Keratinocyte (primary cell): ENCODE measurements at regions not wholly inside any gene's neighbourhood (a gene's known extent, or its start where the extent isn't known, plus 50 kb on each side); places are given as distances from the start of the nearest gene placed in this dataset.

Experiments
- DNase-seq: peaks from one replicate; pipeline ENCODE4 v3.0.0-alpha.2; 2011; ENCODE audit warnings: low read depth, missing footprints, low spot score
- FAIRE-seq: peaks from 2 replicates; lab custom pipeline; 2011; peaks lifted over from hg19 to GRCh38; lab: Jason Lieb, UNC
- H2AFZ ChIP-seq: 2 replicates; pipeline ENCODE4 v1.6.0; 2012; ENCODE audit warnings: low read length, control low read depth, inconsistent platforms; ENCODE audit not compliant: control insufficient read depth
- H3K27ac ChIP-seq: 2 replicates; pipeline ENCODE4 v1.5.1; 2011; ENCODE audit warnings: low read length; ENCODE audit not compliant: control insufficient read depth, insufficient read depth
- H3K27me3 ChIP-seq: 3 replicates; pipeline ENCODE4 v1.6.0; 2011; ENCODE audit warnings: low read length; ENCODE audit not compliant: control insufficient read depth, insufficient read depth; ENCODE audit errors: extremely low read depth
- H3K36me3 ChIP-seq, 2 experiments: 2 replicates in 1 of 2; 3 replicates in 1 of 2; pipeline ENCODE4 v1.5.1; 2011; ENCODE audit warnings: low read length in 2 of 2, mild to moderate bottlenecking in 1 of 2; ENCODE audit not compliant: control insufficient read depth in 2 of 2, insufficient read depth in 2 of 2; ENCODE audit errors: extremely low read depth in 1 of 2
- H3K4me1 ChIP-seq: 3 replicates; pipeline ENCODE4 v1.5.1; 2011; ENCODE audit warnings: low read length; ENCODE audit not compliant: control insufficient read depth, insufficient read depth; ENCODE audit errors: extremely low read depth
- H3K4me2 ChIP-seq: 3 replicates; pipeline ENCODE4 v1.6.0; 2011; ENCODE audit warnings: low read depth, low read length; ENCODE audit not compliant: control insufficient read depth, insufficient read depth; ENCODE audit errors: extremely low read depth
- H3K4me3 ChIP-seq, 3 experiments: fragments of 200-600 bp in 1 of 3; sonication (generic) in 1 of 3; 2 replicates in 2 of 3; 3 replicates in 1 of 3; pipeline ENCODE4 v1.5.1; 2011 to 2016; ENCODE audit warnings: low read length in 3 of 3, mild to moderate bottlenecking in 3 of 3, control low read depth in 2 of 3, inconsistent platforms in 1 of 3, low read depth in 1 of 3, mixed read lengths in 1 of 3, mixed run types in 1 of 3, moderate library complexity in 1 of 3; ENCODE audit not compliant: control insufficient read depth in 2 of 3, insufficient read depth in 2 of 3; ENCODE audit errors: extremely low read depth in 1 of 3
- H3K79me2 ChIP-seq: 2 replicates; pipeline ENCODE4 v1.6.0; 2012; ENCODE audit warnings: low read length; ENCODE audit not compliant: control insufficient read depth, insufficient read depth
- H3K9ac ChIP-seq: 3 replicates; pipeline ENCODE4 v1.6.0; 2011; ENCODE audit warnings: low read length; ENCODE audit not compliant: control insufficient read depth, insufficient read depth; ENCODE audit errors: extremely low read depth
- H3K9me1 ChIP-seq: 3 replicates; pipeline ENCODE4 v1.6.0; 2011; ENCODE audit warnings: low read length; ENCODE audit not compliant: control insufficient read depth, insufficient read depth; ENCODE audit errors: extremely low read depth
- H3K9me3 ChIP-seq: 2 replicates; pipeline ENCODE4 v1.5.1; 2012; ENCODE audit warnings: low read depth, low read length; ENCODE audit not compliant: control insufficient read depth
- H4K20me1 ChIP-seq: 3 replicates; pipeline ENCODE4 v1.6.0; 2011; ENCODE audit warnings: low read length; ENCODE audit not compliant: control insufficient read depth, insufficient read depth; ENCODE audit errors: extremely low read depth
- EZH2 ChIP-seq: IDR thresholded peaks from one replicate; pipeline ENCODE4 v1.6.1; 2012; ENCODE audit warnings: inconsistent platforms, mild to moderate bottlenecking, low read length, moderate library complexity
- dilution Hi-C: fragments of 300-500 bp; cut with MboI; formaldehyde crosslinking; loops from one replicate; pipeline ENCODE4 v1.7.0; 2020; ENCODE audit warnings: low sequenced_read_pairs; ENCODE audit not compliant: extremely low pct_ligation_motif_present
- TF ChIP-seq, protein P1 (sequence below), 3 experiments: IDR thresholded peaks in 1 of 3; conservative IDR thresholded peaks in 1 of 3; optimal IDR thresholded peaks in 1 of 3; 2 replicates in 2 of 3; 3 replicates in 1 of 3; pipeline versions ENCODE3 to v1.5.1; 2011; ENCODE audit warnings: low read length in 3 of 3, mild to moderate bottlenecking in 3 of 3, moderate library complexity in 2 of 3, control low read depth in 1 of 3, inconsistent platforms in 1 of 3; ENCODE audit not compliant: insufficient read depth in 2 of 3; ENCODE audit errors: extremely low read depth in 1 of 3

DNA sequence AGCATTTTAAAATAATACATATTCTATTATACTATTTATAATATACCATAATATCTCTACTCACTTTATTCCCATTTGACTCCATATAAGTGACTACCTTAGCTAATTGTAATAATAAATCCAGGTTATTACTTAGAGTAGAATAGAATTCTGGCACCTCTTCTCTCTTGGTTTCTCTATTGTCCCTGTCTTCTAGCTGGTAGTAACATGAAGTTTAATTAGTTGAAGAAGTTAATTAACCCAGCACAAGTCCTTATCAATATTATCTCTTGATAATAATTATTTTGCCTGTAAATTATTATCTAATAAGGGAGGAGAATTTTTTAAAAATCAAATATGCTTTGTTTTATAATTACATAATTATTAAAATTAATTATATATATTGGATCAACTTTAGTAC lies 1571.2 kb upstream of the PRR20A start:
- FAIRE-seq, result no peak
- no peak for DNase-seq
- no peak for TF ChIP-seq EZH2
- TF ChIP-seq, protein P1, sequence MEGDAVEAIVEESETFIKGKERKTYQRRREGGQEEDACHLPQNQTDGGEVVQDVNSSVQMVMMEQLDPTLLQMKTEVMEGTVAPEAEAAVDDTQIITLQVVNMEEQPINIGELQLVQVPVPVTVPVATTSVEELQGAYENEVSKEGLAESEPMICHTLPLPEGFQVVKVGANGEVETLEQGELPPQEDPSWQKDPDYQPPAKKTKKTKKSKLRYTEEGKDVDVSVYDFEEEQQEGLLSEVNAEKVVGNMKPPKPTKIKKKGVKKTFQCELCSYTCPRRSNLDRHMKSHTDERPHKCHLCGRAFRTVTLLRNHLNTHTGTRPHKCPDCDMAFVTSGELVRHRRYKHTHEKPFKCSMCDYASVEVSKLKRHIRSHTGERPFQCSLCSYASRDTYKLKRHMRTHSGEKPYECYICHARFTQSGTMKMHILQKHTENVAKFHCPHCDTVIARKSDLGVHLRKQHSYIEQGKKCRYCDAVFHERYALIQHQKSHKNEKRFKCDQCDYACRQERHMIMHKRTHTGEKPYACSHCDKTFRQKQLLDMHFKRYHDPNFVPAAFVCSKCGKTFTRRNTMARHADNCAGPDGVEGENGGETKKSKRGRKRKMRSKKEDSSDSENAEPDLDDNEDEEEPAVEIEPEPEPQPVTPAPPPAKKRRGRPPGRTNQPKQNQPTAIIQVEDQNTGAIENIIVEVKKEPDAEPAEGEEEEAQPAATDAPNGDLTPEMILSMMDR (optimal IDR thresholded peaks at IDR 0.05 in 1 of 3, IDR thresholded peaks at IDR 0.05 in 1 of 3, conservative IDR thresholded peaks at IDR 0.05 in 1 of 3; ENCODE audit: extremely low read depth in 1 of 3, insufficient read depth in 2 of 3, low read length in 3 of 3), result no peak
- dilution Hi-C loops, result no loop called here
- Histone ChIP-seq H3K9ac (no peak overlapping the region), H3K9me1 (no peaks in the 10 kb centered on the region), H4K20me1 (no peaks in the 10 kb centered on the region), H3K36me3 (no peaks in the 10 kb centered on the region), H3K27me3 (no peaks in the 10 kb centered on the region), H2AFZ (no peak overlapping the region), H3K9me3 (no peaks in the 10 kb centered on the region), H3K4me1 (no peaks in the 10 kb centered on the region), H3K4me2 (no peak overlapping the region), H3K27ac (no peak overlapping the region), H3K4me3 (no peak overlapping the region), H3K79me2 (no peaks in the 10 kb centered on the region)

DNA sequence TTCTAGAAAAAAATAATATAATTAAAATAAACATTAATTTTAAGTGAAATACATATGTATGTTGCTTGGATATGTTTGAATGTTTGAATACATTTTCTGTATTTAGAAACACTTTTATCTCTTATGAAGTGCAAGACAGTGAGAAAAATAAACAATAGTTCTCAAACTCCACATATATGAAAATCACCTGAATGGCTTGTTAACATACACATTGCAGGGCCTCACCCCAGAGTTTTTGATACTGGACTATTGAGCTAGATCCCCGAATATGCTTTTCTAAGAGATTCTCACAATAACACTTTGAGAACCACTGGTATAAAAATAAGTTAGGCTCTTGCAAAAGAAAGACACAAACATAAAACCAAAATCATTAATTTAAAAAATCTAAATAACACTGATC lies 1570.3 kb upstream of the PRR20A start:
- no peaks in the 10 kb centered on the region for H3K27me3 ChIP-seq
- H3K9me1 ChIP-seq, result no peaks in the 10 kb centered on the region
- no peaks in the 10 kb centered on the region for H3K79me2 ChIP-seq
- no peak overlapping the region for H2AFZ ChIP-seq
- H3K4me3 ChIP-seq, result no peak overlapping the region
- H3K36me3 ChIP-seq, result no peaks in the 10 kb centered on the region
- H3K9ac ChIP-seq, result no peak overlapping the region
- H3K4me1 ChIP-seq, result no peaks in the 10 kb centered on the region
- TF ChIP-seq, protein P1 (optimal IDR thresholded peaks at IDR 0.05 in 1 of 3, IDR thresholded peaks at IDR 0.05 in 1 of 3, conservative IDR thresholded peaks at IDR 0.05 in 1 of 3; ENCODE audit: extremely low read depth in 1 of 3, insufficient read depth in 2 of 3, low read length in 3 of 3), result no peak
- TF ChIP-seq EZH2, result no peak
- no peak overlapping the region for H3K4me2 ChIP-seq
- H4K20me1 ChIP-seq, result no peaks in the 10 kb centered on the region
- H3K27ac ChIP-seq, result no peak overlapping the region
- dilution Hi-C loops, result no loop called here
- DNase-seq (no peak), FAIRE-seq (no peak)
- H3K9me3 ChIP-seq, result no peaks in the 10 kb centered on the region
